ENCODE measurements at regions not wholly inside any gene's neighbourhood (a gene's known extent, or its start where the extent isn't known, plus 50 kb on each side); places are given as distances from the start of the nearest gene placed in this dataset.

GRCh38 chr11:112514011-112514740, 253.5 kb upstream of the PLET1 start:
- Mint-ChIP-seq H3K27ac (peak overlapping the region in 1 of 3 donors; percentile 59), H3K27me3 (peaks cover 10% of the 10 kb centered on the region), H3K36me3 (peaks cover 1% of the 10 kb centered on the region), H3K9me3 (peaks cover 0 to 5% (median 5%) of the 10 kb centered on the region in 3 donors), H3K4me3 (no peak overlapping the region), H3K4me1 (peaks cover 0 to 2% (median 1%) of the 10 kb centered on the region in 3 donors)

GRCh38 chr11:112516261-112516660, 255.6 kb upstream of the PLET1 start:
- H3K36me3 Mint-ChIP-seq: no peaks in the 10 kb centered on the region
- H3K9me3 Mint-ChIP-seq: peaks cover 0 to 5% (median 5%) of the 10 kb centered on the region in 3 donors
- H3K27ac Mint-ChIP-seq: no peak overlapping the region
- peaks cover 6% of the 10 kb centered on the region for H3K27me3 Mint-ChIP-seq
- H3K4me1 Mint-ChIP-seq: peaks cover 0 to 2% (median 1%) of the 10 kb centered on the region in 3 donors
- H3K4me3 Mint-ChIP-seq: no peak overlapping the region

- H3K27me3 Mint-ChIP-seq: peaks cover 6% of the 10 kb centered on the region
- H3K9me3 Mint-ChIP-seq: peaks cover 0 to 5% (median 5%) of the 10 kb centered on the region in 3 donors
- no peak overlapping the region for H3K4me3 Mint-ChIP-seq
- peaks cover 0 to 2% (median 1%) of the 10 kb centered on the region in 3 donors for H3K4me1 Mint-ChIP-seq
- H3K36me3 Mint-ChIP-seq: no peaks in the 10 kb centered on the region
- no peak overlapping the region for H3K27ac Mint-ChIP-seq
Measured at GRCh38 chr11:112516755-112517154, 256.1 kb upstream of the PLET1 start.

- Mint-ChIP-seq H3K4me1 (peaks cover 0 to 2% (median 1%) of the 10 kb centered on the region in 3 donors), H3K9me3 (peaks cover 0 to 5% (median 3%) of the 10 kb centered on the region in 3 donors), H3K27ac (no peak overlapping the region), H3K36me3 (no peaks in the 10 kb centered on the region), H3K4me3 (no peak overlapping the region), H3K27me3 (peaks cover 6% of the 10 kb centered on the region)
Measured at GRCh38 chr11:112518371-112518770, 257.7 kb upstream of the PLET1 start.

- H3K4me1 Mint-ChIP-seq: peaks cover 0 to 2% (median 0%) of the 10 kb centered on the region in 3 donors
- H3K4me3 Mint-ChIP-seq: no peak overlapping the region
- no peak overlapping the region for H3K27ac Mint-ChIP-seq
- peaks cover 6% of the 10 kb centered on the region for H3K27me3 Mint-ChIP-seq
- H3K36me3 Mint-ChIP-seq: no peaks in the 10 kb centered on the region
- peaks cover 0 to 5% (median 3%) of the 10 kb centered on the region in 3 donors for H3K9me3 Mint-ChIP-seq
Measured at GRCh38 chr11:112519751-112520150, 259.1 kb upstream of the PLET1 start.

- Mint-ChIP-seq H3K9me3 (peaks cover 0 to 5% (median 3%) of the 10 kb centered on the region in 3 donors), H3K36me3 (no peaks in the 10 kb centered on the region), H3K27me3 (peaks cover 4% of the 10 kb centered on the region), H3K4me1 (peaks cover 0 to 2% (median 0%) of the 10 kb centered on the region in 3 donors), H3K4me3 (no peak overlapping the region), H3K27ac (no peak overlapping the region)
Measured at GRCh38 chr11:112520354-112520753, 259.7 kb upstream of the PLET1 start.

- no peaks in the 10 kb centered on the region for H3K36me3 Mint-ChIP-seq
- H3K9me3 Mint-ChIP-seq: peaks cover 0 to 5% (median 3%) of the 10 kb centered on the region in 3 donors
- H3K4me1 Mint-ChIP-seq: no peaks in the 10 kb centered on the region
- no peak overlapping the region for H3K4me3 Mint-ChIP-seq
- H3K27me3 Mint-ChIP-seq: peaks cover 4% of the 10 kb centered on the region
- no peak overlapping the region for H3K27ac Mint-ChIP-seq
Measured at GRCh38 chr11:112522536-112522935, 261.9 kb upstream of the PLET1 start.

GRCh38 chr11:112523031-112523430, 262.4 kb upstream of the PLET1 start:
- Mint-ChIP-seq H3K4me3 (no peak overlapping the region), H3K9me3 (peaks cover 0 to 5% (median 3%) of the 10 kb centered on the region in 3 donors), H3K27ac (no peak overlapping the region), H3K4me1 (no peaks in the 10 kb centered on the region), H3K27me3 (peaks cover 5% of the 10 kb centered on the region), H3K36me3 (no peaks in the 10 kb centered on the region)

GRCh38 chr11:112523477-112523876, 262.8 kb upstream of the PLET1 start:
- peaks cover 5% of the 10 kb centered on the region for H3K27me3 Mint-ChIP-seq
- no peak overlapping the region for H3K4me3 Mint-ChIP-seq
- H3K36me3 Mint-ChIP-seq: no peaks in the 10 kb centered on the region
- H3K9me3 Mint-ChIP-seq: peaks cover 0 to 3% (median 0%) of the 10 kb centered on the region in 3 donors
- no peaks in the 10 kb centered on the region for H3K4me1 Mint-ChIP-seq
- H3K27ac Mint-ChIP-seq: no peak overlapping the region

- Mint-ChIP-seq H3K27ac (no peak overlapping the region), H3K9me3 (no peaks in the 10 kb centered on the region), H3K36me3 (no peaks in the 10 kb centered on the region), H3K27me3 (peaks cover 7% of the 10 kb centered on the region), H3K4me3 (no peak overlapping the region), H3K4me1 (no peaks in the 10 kb centered on the region)
Measured at GRCh38 chr11:112523951-112524350, 263.3 kb upstream of the PLET1 start.

GRCh38 chr11:112524798-112525197, 264.1 kb upstream of the PLET1 start:
- Mint-ChIP-seq H3K4me1 (no peaks in the 10 kb centered on the region), H3K9me3 (no peaks in the 10 kb centered on the region), H3K27ac (no peak overlapping the region), H3K27me3 (peaks cover 7% of the 10 kb centered on the region), H3K36me3 (no peaks in the 10 kb centered on the region), H3K4me3 (no peak overlapping the region)

GRCh38 chr11:112525270-112525669, 264.6 kb upstream of the PLET1 start:
- H3K27ac Mint-ChIP-seq: no peak overlapping the region
- H3K36me3 Mint-ChIP-seq: no peaks in the 10 kb centered on the region
- peaks cover 7% of the 10 kb centered on the region for H3K27me3 Mint-ChIP-seq
- no peaks in the 10 kb centered on the region for H3K4me1 Mint-ChIP-seq
- H3K9me3 Mint-ChIP-seq: no peaks in the 10 kb centered on the region
- no peak overlapping the region for H3K4me3 Mint-ChIP-seq

- no peaks in the 10 kb centered on the region for H3K4me1 Mint-ChIP-seq
- H3K36me3 Mint-ChIP-seq: no peaks in the 10 kb centered on the region
- no peak overlapping the region for H3K27ac Mint-ChIP-seq
- no peaks in the 10 kb centered on the region for H3K9me3 Mint-ChIP-seq
- no peak overlapping the region for H3K4me3 Mint-ChIP-seq
- peaks cover 7% of the 10 kb centered on the region for H3K27me3 Mint-ChIP-seq
Measured at GRCh38 chr11:112525844-112526590, 265.4 kb upstream of the PLET1 start.

- Mint-ChIP-seq H3K4me3 (no peak overlapping the region), H3K36me3 (no peaks in the 10 kb centered on the region), H3K27me3 (peaks cover 7% of the 10 kb centered on the region), H3K27ac (no peak overlapping the region), H3K9me3 (peaks cover 0 to 2% (median 1%) of the 10 kb centered on the region in 3 donors), H3K4me1 (no peaks in the 10 kb centered on the region)
Measured at GRCh38 chr11:112526699-112527416, 266.2 kb upstream of the PLET1 start.

GRCh38 chr11:112529071-112529470, 268.4 kb upstream of the PLET1 start:
- Mint-ChIP-seq H3K27ac (no peak overlapping the region), H3K9me3 (peaks cover 0 to 2% (median 1%) of the 10 kb centered on the region in 3 donors), H3K36me3 (no peaks in the 10 kb centered on the region), H3K27me3 (peaks cover 7% of the 10 kb centered on the region), H3K4me1 (no peaks in the 10 kb centered on the region), H3K4me3 (no peak overlapping the region)

All from IgD-negative memory B cell (primary cell).